GM23338 (cell line): ENCODE measurements at regions not wholly inside any gene's neighbourhood (a gene's known extent, or its start where the extent isn't known, plus 50 kb on each side); places are given as distances from the start of the nearest gene placed in this dataset.

Source experiments
- ATAC-seq: fragments of 200-7000 bp; cut with Tn5 transposase; 3 replicates; pipeline ENCODE4 v1.9.1; 2020
- DNase-seq: peaks from one replicate; pipeline ENCODE4 v3.0.0-alpha.2; 2015; ENCODE audit warnings: low spot score
- H2AFZ ChIP-seq: fragments of 200-600 bp; sonication (generic); 2 replicates; pipeline ENCODE4 v1.8.0; 2016; ENCODE audit warnings: antibody characterized with exemption, mild to moderate bottlenecking, moderate library complexity
- H3F3A ChIP-seq: fragments of 200-600 bp; sonication (generic); replicated peaks from 2 replicates; pipeline ENCODE4 v1.8.0; 2017; ENCODE audit warnings: antibody characterized with exemption, mixed run types, low read depth
- H3K27ac ChIP-seq: fragments of 200-600 bp; sonication (generic); 2 replicates; pipeline ENCODE4 v1.6.1; 2016; ENCODE audit warnings: low read depth
- H3K27me3 ChIP-seq: fragments of 200-600 bp; sonication (generic); 2 replicates; pipeline ENCODE4 v1.8.0; 2016; ENCODE audit warnings: mild to moderate bottlenecking, mixed run types, moderate library complexity; ENCODE audit not compliant: insufficient read depth
- H3K36me3 ChIP-seq: fragments of 200-600 bp; sonication (generic); 2 replicates; pipeline ENCODE4 v1.8.0; 2016; ENCODE audit warnings: mild to moderate bottlenecking; ENCODE audit not compliant: insufficient read depth
- H3K4me1 ChIP-seq: fragments of 200-600 bp; sonication (generic); 2 replicates; pipeline ENCODE4 v1.8.0; 2016; ENCODE audit warnings: mild to moderate bottlenecking, moderate library complexity; ENCODE audit not compliant: insufficient read depth
- H3K4me2 ChIP-seq: fragments of 200-600 bp; sonication (generic); 2 replicates; pipeline ENCODE4 v1.7.1; 2017; ENCODE audit warnings: mixed run types
- H3K4me3 ChIP-seq: fragments of 200-600 bp; sonication (generic); 2 replicates; pipeline ENCODE4 v1.6.1; 2016; ENCODE audit warnings: mixed run types
- H3K79me2 ChIP-seq: fragments of 200-600 bp; sonication (generic); replicated peaks from 2 replicates; pipeline ENCODE4 v1.8.0; 2017; ENCODE audit warnings: mild to moderate bottlenecking; ENCODE audit not compliant: insufficient read depth
- H3K9me2 ChIP-seq: fragments of 200-600 bp; sonication (generic); 2 replicates; pipeline ENCODE4 v1.8.0; 2017; ENCODE audit not compliant: insufficient read depth
- H4K20me1 ChIP-seq: fragments of 200-600 bp; sonication (generic); replicated peaks from 2 replicates; pipeline ENCODE4 v1.8.0; 2017; ENCODE audit warnings: mild to moderate bottlenecking; ENCODE audit not compliant: insufficient read depth
- H3K27ac Mint-ChIP-seq: 2 replicates; pipeline ENCODE4 v1.8.0; 2020; ENCODE audit warnings: inconsistent platforms, mild to moderate bottlenecking, moderate library complexity, mixed read lengths
- H3K27me3 Mint-ChIP-seq: 3 replicates; pipeline ENCODE4 v1.8.0; 2022; ENCODE audit warnings: low read depth, mild to moderate bottlenecking, moderate library complexity, mixed read lengths, inconsistent platforms; ENCODE audit not compliant: insufficient read depth, poor library complexity
- H3K36me3 Mint-ChIP-seq: 3 replicates; pipeline ENCODE4 v1.8.0; 2021; ENCODE audit warnings: low read depth, mild to moderate bottlenecking, inconsistent platforms, moderate library complexity, mixed read lengths
- H3K4me1 Mint-ChIP-seq: 3 replicates; pipeline ENCODE4 v1.8.0; 2020; ENCODE audit warnings: mild to moderate bottlenecking, inconsistent platforms, mixed read lengths
- H3K4me3 Mint-ChIP-seq: 3 replicates; pipeline ENCODE4 v1.8.0; 2021; ENCODE audit warnings: moderate library complexity, mild to moderate bottlenecking, inconsistent platforms, mixed read lengths
- H3K9me3 Mint-ChIP-seq: 3 replicates; pipeline ENCODE4 v1.8.0; 2020; ENCODE audit warnings: moderate library complexity, mild to moderate bottlenecking, inconsistent platforms, mixed read lengths
- CREB1 ChIP-seq: fragments of 250-450 bp; sonication (Bioruptor Pico); IDR thresholded peaks from 2 replicates; pipeline ENCODE4 v1.5.0; 2020; ENCODE audit warnings: low read depth, mild to moderate bottlenecking, moderate library complexity
- EZH2 ChIP-seq: fragments of 200-600 bp; sonication (generic); IDR thresholded peaks from one replicate; pipeline ENCODE4 v1.8.0; 2017; ENCODE audit warnings: antibody characterized with exemption, mild to moderate bottlenecking, low read depth; ENCODE audit not compliant: unreplicated experiment
- EZH2phosphoT487 ChIP-seq: fragments of 200-600 bp; sonication (generic); IDR thresholded peaks from one replicate; pipeline ENCODE4 v1.8.1; 2018; ENCODE audit warnings: antibody characterized with exemption; ENCODE audit not compliant: unreplicated experiment
- NANOG ChIP-seq: IDR thresholded peaks from 2 replicates; pipeline ENCODE4 v1.6.1; 2016; ENCODE audit warnings: antibody characterized with exemption, borderline replicate concordance
- POLR2AphosphoS5 ChIP-seq: IDR thresholded peaks from 2 replicates; pipeline ENCODE4 v1.6.1; 2016; ENCODE audit warnings: antibody characterized with exemption, low read depth
- STAT1 ChIP-seq: IDR thresholded peaks from one replicate; pipeline ENCODE4 v1.6.1; 2016; ENCODE audit warnings: antibody characterized with exemption; ENCODE audit not compliant: unreplicated experiment
- ZNF331 ChIP-seq: fragments of 250-450 bp; sonication (Bioruptor Pico); IDR thresholded peaks from 2 replicates; pipeline ENCODE4 v1.5.0; 2020; ENCODE audit warnings: low read depth, mild to moderate bottlenecking, moderate library complexity
- TF ChIP-seq, protein P1 (sequence below): IDR thresholded peaks from one replicate; pipeline ENCODE4 v1.6.1; 2018; ENCODE audit warnings: antibody characterized with exemption; ENCODE audit not compliant: unreplicated experiment
- TF ChIP-seq, protein P2 (sequence below): fragments of 250-450 bp; sonication (Bioruptor Pico); IDR thresholded peaks from 2 replicates; pipeline ENCODE4 v1.5.0; 2020; ENCODE audit warnings: mild to moderate bottlenecking, moderate library complexity
- TF ChIP-seq, protein P3 (sequence below): IDR thresholded peaks from 2 replicates; pipeline ENCODE4 v1.6.1; 2016; ENCODE audit warnings: antibody characterized with exemption

DNA sequence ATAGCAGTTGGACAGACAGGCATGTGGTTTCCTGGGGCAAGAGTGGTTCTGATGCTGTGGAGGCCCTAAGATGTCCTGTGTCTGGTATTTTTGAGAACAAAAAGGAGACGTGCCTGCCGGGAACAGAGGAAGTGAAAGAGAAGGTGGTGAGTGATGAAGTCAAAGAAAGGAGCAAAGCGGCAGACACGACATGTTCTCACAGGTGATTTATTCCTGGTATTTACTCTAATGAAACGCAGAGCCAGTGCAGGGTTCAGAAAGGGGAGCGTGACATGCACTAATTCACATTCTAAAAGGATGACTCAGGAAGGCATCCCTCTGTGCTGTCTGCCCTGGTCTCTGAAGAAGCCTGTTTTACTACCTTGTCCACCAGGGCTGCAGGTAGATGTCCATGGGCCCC, 211.0 kb downstream of the KCNE4 start:
- H3K36me3 Mint-ChIP-seq = no peaks in the 10 kb centered on the region
- H3K4me3 Mint-ChIP-seq = no peak overlapping the region
- TF ChIP-seq, protein P1, sequence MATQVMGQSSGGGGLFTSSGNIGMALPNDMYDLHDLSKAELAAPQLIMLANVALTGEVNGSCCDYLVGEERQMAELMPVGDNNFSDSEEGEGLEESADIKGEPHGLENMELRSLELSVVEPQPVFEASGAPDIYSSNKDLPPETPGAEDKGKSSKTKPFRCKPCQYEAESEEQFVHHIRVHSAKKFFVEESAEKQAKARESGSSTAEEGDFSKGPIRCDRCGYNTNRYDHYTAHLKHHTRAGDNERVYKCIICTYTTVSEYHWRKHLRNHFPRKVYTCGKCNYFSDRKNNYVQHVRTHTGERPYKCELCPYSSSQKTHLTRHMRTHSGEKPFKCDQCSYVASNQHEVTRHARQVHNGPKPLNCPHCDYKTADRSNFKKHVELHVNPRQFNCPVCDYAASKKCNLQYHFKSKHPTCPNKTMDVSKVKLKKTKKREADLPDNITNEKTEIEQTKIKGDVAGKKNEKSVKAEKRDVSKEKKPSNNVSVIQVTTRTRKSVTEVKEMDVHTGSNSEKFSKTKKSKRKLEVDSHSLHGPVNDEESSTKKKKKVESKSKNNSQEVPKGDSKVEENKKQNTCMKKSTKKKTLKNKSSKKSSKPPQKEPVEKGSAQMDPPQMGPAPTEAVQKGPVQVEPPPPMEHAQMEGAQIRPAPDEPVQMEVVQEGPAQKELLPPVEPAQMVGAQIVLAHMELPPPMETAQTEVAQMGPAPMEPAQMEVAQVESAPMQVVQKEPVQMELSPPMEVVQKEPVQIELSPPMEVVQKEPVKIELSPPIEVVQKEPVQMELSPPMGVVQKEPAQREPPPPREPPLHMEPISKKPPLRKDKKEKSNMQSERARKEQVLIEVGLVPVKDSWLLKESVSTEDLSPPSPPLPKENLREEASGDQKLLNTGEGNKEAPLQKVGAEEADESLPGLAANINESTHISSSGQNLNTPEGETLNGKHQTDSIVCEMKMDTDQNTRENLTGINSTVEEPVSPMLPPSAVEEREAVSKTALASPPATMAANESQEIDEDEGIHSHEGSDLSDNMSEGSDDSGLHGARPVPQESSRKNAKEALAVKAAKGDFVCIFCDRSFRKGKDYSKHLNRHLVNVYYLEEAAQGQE = no peak
- no peak for TF ChIP-seq EZH2phosphoT487
- no peak for TF ChIP-seq CREB1 (CRISPR knock-in tag)
- TF ChIP-seq, protein P2, sequence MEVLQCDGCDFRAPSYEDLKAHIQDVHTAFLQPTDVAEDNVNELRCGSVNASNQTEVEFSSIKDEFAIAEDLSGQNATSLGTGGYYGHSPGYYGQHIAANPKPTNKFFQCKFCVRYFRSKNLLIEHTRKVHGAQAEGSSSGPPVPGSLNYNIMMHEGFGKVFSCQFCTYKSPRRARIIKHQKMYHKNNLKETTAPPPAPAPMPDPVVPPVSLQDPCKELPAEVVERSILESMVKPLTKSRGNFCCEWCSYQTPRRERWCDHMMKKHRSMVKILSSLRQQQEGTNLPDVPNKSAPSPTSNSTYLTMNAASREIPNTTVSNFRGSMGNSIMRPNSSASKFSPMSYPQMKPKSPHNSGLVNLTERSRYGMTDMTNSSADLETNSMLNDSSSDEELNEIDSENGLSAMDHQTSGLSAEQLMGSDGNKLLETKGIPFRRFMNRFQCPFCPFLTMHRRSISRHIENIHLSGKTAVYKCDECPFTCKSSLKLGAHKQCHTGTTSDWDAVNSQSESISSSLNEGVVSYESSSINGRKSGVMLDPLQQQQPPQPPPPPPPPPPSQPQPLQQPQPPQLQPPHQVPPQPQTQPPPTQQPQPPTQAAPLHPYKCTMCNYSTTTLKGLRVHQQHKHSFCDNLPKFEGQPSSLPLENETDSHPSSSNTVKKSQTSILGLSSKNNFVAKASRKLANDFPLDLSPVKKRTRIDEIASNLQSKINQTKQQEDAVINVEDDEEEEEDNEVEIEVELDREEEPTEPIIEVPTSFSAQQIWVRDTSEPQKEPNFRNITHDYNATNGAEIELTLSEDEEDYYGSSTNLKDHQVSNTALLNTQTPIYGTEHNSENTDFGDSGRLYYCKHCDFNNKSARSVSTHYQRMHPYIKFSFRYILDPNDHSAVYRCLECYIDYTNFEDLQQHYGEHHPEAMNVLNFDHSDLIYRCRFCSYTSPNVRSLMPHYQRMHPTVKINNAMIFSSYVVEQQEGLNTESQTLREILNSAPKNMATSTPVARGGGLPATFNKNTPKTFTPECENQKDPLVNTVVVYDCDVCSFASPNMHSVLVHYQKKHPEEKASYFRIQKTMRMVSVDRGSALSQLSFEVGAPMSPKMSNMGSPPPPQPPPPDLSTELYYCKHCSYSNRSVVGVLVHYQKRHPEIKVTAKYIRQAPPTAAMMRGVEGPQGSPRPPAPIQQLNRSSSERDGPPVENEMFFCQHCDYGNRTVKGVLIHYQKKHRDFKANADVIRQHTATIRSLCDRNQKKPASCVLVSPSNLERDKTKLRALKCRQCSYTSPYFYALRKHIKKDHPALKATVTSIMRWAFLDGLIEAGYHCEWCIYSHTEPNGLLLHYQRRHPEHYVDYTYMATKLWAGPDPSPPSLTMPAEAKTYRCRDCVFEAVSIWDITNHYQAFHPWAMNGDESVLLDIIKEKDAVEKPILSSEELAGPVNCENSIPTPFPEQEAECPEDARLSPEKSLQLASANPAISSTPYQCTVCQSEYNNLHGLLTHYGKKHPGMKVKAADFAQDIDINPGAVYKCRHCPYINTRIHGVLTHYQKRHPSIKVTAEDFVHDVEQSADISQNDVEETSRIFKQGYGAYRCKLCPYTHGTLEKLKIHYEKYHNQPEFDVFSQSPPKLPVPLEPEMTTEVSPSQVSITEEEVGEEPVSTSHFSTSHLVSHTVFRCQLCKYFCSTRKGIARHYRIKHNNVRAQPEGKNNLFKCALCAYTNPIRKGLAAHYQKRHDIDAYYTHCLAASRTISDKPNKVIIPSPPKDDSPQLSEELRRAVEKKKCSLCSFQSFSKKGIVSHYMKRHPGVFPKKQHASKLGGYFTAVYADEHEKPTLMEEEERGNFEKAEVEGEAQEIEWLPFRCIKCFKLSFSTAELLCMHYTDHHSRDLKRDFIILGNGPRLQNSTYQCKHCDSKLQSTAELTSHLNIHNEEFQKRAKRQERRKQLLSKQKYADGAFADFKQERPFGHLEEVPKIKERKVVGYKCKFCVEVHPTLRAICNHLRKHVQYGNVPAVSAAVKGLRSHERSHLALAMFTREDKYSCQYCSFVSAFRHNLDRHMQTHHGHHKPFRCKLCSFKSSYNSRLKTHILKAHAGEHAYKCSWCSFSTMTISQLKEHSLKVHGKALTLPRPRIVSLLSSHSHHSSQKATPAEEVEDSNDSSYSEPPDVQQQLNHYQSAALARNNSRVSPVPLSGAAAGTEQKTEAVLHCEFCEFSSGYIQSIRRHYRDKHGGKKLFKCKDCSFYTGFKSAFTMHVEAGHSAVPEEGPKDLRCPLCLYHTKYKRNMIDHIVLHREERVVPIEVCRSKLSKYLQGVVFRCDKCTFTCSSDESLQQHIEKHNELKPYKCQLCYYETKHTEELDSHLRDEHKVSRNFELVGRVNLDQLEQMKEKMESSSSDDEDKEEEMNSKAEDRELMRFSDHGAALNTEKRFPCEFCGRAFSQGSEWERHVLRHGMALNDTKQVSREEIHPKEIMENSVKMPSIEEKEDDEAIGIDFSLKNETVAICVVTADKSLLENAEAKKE (CRISPR knock-in tag) = no peak
- TF ChIP-seq EZH2 = no peak
- TF ChIP-seq ZNF331 (CRISPR knock-in tag) = no peak
- TF ChIP-seq, protein P3, sequence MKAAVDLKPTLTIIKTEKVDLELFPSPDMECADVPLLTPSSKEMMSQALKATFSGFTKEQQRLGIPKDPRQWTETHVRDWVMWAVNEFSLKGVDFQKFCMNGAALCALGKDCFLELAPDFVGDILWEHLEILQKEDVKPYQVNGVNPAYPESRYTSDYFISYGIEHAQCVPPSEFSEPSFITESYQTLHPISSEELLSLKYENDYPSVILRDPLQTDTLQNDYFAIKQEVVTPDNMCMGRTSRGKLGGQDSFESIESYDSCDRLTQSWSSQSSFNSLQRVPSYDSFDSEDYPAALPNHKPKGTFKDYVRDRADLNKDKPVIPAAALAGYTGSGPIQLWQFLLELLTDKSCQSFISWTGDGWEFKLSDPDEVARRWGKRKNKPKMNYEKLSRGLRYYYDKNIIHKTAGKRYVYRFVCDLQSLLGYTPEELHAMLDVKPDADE = no peak
- no peak for TF ChIP-seq NANOG
- no peak for TF ChIP-seq POLR2AphosphoS5
- no peak for TF ChIP-seq STAT1
- H3K36me3 ChIP-seq = no peaks in the 10 kb centered on the region
- H3K4me3 ChIP-seq = no peak overlapping the region
- ATAC-seq (no peak), DNase-seq (peak; percentile 7)
- no peaks in the 10 kb centered on the region for H3K4me1 ChIP-seq
- no peak overlapping the region for H3K27ac ChIP-seq
- H2AFZ ChIP-seq = no peak overlapping the region
- no peak overlapping the region for H3K27ac Mint-ChIP-seq
- no peaks in the 10 kb centered on the region for H4K20me1 ChIP-seq
- H3K79me2 ChIP-seq = no peaks in the 10 kb centered on the region
- H3K9me2 ChIP-seq = no peaks in the 10 kb centered on the region
- H3K4me1 Mint-ChIP-seq = 0 out of 3 replicates have a peak, but pooled peaks cover 2% of the 10 kb centered on the region
- H3K27me3 ChIP-seq = no peaks in the 10 kb centered on the region
- no peaks in the 10 kb centered on the region for H3F3A ChIP-seq
- H3K4me2 ChIP-seq = no peak overlapping the region
- H3K9me3 Mint-ChIP-seq = no peaks in the 10 kb centered on the region; the same call in 2 of the 3 replicates
- peaks cover 7% of the 10 kb centered on the region for H3K27me3 Mint-ChIP-seq
